Occipital lobe (tissue), 1 donor: ENCODE measurements at regions not wholly inside any gene's neighbourhood (a gene's known extent, or its start where the extent isn't known, plus 50 kb on each side); places are given as distances from the start of the nearest gene placed in this dataset.
A peak's percentile ranks its signal among the peaks of the same experiment; 100 is the strongest.

ENCODE experiments used
- DNase-seq: peaks from one replicate; lab custom pipeline; 2025; lab: John Stamatoyannopoulos, UW

- no peak for DNase-seq
Observed at GRCh38 chr2:235301202-235302076, 192.4 kb upstream of the AGAP1 start.

GRCh38 chr2:235302263-235302662, 191.6 kb upstream of the AGAP1 start:
- no peak for DNase-seq

GRCh38 chr2:235303499-235304291, 190.1 kb upstream of the AGAP1 start:
- no peak for DNase-seq

GRCh38 chr2:235305678-235306077, 188.2 kb upstream of the AGAP1 start:
- no peak for DNase-seq

- DNase-seq: no peak
Observed at GRCh38 chr2:235311044-235311443, 182.8 kb upstream of the AGAP1 start.

GRCh38 chr2:235312571-235312970, 181.3 kb upstream of the AGAP1 start:
- DNase-seq: no peak

- no peak for DNase-seq
Observed at GRCh38 chr2:235314371-235314930, 179.4 kb upstream of the AGAP1 start.

GRCh38 chr2:235319095-235319494, 174.7 kb upstream of the AGAP1 start:
- DNase-seq: no peak

GRCh38 chr2:235320326-235320725, 173.5 kb upstream of the AGAP1 start:
- no peak for DNase-seq

GRCh38 chr2:235324324-235324723, 169.5 kb upstream of the AGAP1 start:
- no peak for DNase-seq

- DNase-seq: no peak
Observed at GRCh38 chr2:235325151-235325550, 168.7 kb upstream of the AGAP1 start.

- no peak for DNase-seq
Observed at GRCh38 chr2:235328991-235329390, 164.9 kb upstream of the AGAP1 start.

GRCh38 chr2:235330775-235331451, 162.9 kb upstream of the AGAP1 start:
- DNase-seq: peak; percentile 38

GRCh38 chr2:235332240-235332890, 161.5 kb upstream of the AGAP1 start:
- DNase-seq: no peak

- DNase-seq: no peak
Observed at GRCh38 chr2:235333076-235333475, 160.8 kb upstream of the AGAP1 start.

- no peak for DNase-seq
Observed at GRCh38 chr2:235334179-235334578, 159.7 kb upstream of the AGAP1 start.

- DNase-seq: no peak
Observed at GRCh38 chr2:235343156-235343774, 150.6 kb upstream of the AGAP1 start.

- no peak for DNase-seq
Observed at GRCh38 chr2:235343869-235344268, 150.0 kb upstream of the AGAP1 start.

GRCh38 chr2:235345745-235346144, 148.1 kb upstream of the AGAP1 start:
- no peak for DNase-seq

- DNase-seq: no peak
Observed at GRCh38 chr2:235347691-235348090, 146.2 kb upstream of the AGAP1 start.

GRCh38 chr2:235348329-235348728, 145.5 kb upstream of the AGAP1 start:
- no peak for DNase-seq
